ENCODE measurements at regions not wholly inside any gene's neighbourhood (a gene's known extent, or its start where the extent isn't known, plus 50 kb on each side); places are given as distances from the start of the nearest gene placed in this dataset.

DNA sequence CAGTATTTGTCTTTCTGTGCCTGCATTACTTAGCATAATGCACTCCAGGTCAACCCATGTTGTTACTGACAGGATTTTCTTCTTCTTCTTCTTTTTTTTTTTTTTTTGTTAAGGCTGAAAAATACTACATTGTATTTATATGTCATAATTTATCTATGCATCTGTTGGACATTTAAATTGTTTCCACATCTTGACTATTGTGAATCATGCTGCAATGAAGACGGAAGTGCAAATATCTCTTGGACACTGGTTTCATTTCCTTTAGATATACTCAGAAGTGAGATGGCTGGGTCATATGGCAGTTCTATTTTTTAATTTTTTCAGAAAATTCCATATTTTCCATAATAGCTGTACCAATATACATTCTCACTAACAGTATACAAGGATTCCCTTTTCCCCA, 272.7 kb upstream of the PMFBP1 start:
- no peak for DNase-seq

- DNase-seq: no peak
Observed at GRCh38 chr16:72443809-72444208, 271.9 kb upstream of the PMFBP1 start.

- DNase-seq: no peak
Observed at GRCh38 chr16:72442385-72443158, 270.6 kb upstream of the PMFBP1 start.

GRCh38 chr16:72437891-72438290, 265.9 kb upstream of the PMFBP1 start:
- DNase-seq: no peak

DNA sequence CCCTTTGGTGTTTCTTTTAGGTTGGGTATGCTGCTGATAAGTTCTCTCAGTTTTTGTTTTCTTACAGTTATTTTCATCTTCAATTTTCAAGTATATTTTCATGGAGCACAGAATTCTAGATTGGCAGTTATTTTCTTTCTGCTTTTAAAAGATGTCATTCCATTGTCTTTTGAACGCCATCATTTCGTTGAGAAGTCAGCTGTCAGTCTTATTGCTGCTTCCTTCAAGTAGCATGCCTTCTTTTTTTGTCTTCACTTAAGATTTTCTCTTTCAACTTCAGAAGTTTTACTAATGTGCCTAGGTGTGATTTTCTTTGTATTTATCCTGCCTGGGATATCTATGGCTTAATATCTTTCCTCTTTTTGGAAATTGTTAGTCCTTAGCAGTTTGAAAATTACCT, 262.2 kb upstream of the PMFBP1 start:
- DNase-seq: peak in 1 of 2 experiments; percentile 3

GRCh38 chr16:72430121-72430520, 258.2 kb upstream of the PMFBP1 start:
- DNase-seq: no peak

GRCh38 chr16:72429671-72430081, 257.7 kb upstream of the PMFBP1 start:
- no peak for DNase-seq

GRCh38 chr16:72428681-72429376, 256.9 kb upstream of the PMFBP1 start:
- DNase-seq: no peak

DNA sequence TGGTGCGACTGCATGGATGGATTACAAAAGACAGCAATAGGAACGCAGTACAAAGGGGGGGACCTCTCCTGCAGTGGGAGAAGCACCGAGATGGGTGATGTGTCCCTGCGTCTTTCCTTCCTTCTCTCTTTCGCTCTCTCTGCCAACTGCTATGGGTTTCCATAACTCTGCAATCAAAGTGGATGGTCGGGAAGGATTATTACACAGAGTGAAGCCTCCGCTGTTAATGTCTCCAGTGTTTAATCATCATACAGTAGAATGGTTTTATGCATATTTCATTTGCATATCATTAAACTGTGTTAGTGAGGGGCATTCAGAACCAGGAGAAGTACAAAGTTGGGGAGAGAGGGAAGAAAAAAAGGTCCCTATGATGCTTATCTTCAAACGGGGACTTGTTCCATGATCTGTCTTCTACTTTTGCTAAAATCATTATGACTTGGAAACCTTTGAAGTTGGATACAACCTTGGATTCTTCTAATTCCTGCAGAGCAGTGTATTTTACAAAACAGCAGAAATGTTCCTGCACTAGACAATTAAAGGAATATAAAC, 255.9 kb upstream of the PMFBP1 start:
- no peak for DNase-seq

DNA sequence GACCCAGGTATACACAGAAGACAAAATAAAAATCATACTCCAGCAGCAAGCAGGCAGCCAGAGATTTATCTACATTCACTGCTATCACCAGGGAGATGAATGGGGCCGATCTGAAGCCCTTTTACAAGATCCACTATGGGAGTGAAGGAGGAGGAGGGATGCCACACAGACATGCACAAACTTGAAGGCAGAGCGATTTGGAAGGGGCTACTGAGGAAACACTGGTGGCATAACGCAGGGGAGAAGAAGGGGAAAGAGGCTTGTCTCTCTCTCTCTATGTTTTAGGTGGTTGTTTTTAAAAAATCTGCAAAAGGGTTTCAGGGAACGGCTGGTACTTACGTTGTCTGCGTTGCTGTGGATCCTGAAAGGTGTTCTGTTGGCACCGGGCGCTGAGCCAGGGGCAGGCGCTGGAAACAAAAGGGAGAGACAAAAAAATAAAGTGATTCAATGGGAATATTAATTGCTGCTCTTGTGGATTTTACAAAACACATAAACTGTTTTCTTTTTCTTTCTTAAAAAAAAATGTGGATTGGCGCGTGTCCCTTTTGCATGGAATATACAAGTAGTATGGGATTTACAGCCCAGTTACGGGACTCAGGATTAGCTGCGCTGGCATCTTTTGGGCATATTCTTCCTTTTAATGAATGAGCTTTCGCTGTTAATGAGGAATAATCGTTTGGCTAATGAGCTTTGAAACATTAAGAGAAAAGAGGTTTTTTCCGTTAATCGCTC, 255.3 kb upstream of the PMFBP1 start:
- DNase-seq: no peak

DNA sequence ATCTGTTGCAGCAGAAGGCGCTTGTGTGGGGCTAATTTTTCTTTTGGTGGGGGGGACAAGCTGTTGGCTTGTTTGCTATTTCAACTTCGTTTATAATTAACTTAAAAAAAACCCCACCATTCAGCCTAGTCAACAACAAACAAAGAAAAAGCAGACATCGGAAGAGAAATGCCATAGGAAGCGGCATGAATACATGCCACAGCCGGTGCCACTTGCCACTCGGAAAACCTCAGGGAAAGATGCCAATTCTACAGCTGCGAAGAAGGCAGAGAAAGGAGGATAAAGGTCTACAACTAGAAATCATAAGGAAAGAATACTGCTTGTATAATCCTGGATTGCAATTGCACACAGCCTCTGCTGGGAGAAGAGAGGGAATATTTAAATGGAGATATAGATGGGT, 254.4 kb upstream of the PMFBP1 start:
- DNase-seq: no peak

- DNase-seq: no peak
Observed at GRCh38 chr16:72425571-72426341, 253.8 kb upstream of the PMFBP1 start.

DNA sequence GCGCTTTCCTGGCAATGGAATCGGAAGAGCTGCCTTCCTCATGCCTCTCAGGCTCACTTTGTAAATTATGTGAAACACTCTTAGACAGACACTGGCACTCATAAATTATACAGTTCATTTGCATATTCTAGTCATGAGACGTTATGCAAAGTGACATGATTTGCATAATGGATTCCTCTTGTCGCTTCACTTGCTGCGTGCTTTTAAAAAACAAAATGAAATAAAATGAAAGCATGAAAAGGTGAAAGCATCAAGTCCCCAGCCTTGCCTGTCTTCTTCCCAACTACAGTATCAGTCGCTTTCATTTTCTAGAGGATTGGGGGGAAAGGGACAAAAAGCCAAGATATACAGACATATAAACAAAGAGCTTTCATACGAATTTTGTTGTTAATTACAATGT, 252.8 kb upstream of the PMFBP1 start:
- DNase-seq: no peak

GRCh38 chr16:72422308-72422897, 250.4 kb upstream of the PMFBP1 start:
- no peak for DNase-seq

DNA sequence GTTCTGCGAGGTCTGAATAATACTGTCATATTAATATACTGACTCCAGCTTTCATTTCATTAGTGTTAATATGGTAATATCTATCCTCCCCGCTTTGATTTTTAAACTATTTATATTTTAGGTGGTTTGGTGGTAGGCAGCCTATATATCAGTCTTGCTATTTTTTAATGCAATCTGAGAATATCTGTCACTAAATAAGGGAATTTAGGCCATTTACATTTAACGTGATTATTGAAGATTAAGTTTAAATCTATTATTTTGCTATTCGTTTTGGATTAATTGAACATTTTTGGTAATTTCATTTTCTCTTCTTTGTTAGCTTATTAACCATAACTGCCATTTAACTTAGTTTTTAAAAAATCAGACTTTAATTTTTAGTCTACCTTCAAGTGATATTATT, 247.7 kb upstream of the PMFBP1 start:
- no peak for DNase-seq

DNA sequence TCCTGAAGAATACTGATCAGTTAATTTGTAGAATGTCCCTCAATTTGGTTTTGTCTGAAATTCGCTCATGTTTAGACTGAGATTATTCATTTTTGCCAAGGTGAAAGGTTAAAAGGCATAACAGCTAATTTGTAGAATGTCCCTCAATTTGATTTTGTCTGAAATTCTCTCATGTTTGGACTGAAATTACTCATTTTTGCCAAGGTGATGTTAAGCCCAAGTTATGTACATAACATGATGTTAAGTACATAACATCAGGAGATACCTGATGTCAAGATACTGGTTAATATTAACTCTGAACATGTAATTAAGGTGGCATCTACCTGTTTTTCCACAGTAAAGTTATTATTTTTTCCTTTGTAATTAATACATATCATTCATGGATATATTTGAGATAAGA, 243.4 kb upstream of the PMFBP1 start:
- no peak for DNase-seq

DNA sequence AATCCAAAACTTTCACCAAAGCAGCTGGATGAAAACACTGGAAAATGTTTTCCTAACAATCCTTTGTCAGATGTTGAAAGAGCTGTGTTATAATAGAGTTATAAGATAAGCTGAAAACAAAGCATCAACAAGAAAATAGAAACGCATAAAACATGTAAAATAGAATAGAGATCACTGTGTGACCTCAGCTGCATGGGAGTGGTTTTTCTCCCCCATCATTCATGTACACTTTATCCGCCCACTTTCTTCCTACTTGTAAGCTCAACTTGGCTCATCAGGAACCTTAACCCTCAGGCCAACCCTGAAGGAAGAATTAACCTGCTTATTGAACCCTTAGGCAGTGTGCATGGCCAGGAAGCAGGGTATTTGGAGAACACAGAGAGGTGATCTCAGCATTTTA, 238.5 kb upstream of the PMFBP1 start:
- no peak for DNase-seq

DNA sequence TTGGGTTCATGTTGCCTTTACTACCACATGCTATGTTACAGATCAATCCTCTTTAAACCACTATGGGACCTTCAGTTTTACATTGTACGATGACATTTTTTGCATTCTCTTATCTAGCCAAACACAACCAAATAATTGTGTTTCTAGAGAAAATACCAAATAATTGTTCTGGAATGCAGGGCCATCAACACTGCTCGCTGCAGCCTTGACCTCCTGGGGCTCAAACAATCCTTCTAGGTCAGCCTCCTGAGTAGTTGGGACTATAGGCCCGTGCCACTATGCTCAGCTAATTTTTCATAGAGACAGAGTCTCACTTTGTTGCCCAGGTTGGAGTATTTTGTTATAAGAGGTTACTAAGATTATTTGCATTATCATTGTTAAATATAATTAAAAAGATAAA, 237.5 kb upstream of the PMFBP1 start:
- DNase-seq: no peak

- DNase-seq: no peak
Observed at GRCh38 chr16:72406390-72406789, 234.4 kb upstream of the PMFBP1 start.

DNA sequence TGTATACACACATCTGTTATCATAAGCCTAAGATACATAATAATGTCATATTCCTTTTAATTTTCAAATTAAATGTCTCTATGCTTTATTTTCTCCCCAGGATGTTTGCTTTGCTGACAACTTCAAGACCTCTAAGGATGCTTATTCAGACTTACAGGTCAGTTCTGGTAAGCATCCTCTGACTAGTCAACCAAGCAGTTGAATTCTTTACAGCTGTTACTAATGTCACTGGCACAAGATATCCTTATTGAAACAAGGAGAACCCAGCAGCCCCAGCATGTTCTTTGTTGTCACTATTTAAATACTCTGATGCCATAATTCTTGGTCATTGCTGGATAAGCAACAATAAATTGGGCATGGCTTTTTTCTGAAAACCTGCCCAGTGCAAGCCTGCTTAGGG, 232.3 kb upstream of the PMFBP1 start:
- DNase-seq: no peak

GRCh38 chr16:72401084-72401361, 229.1 kb upstream of the PMFBP1 start:
- DNase-seq: no peak

DNA sequence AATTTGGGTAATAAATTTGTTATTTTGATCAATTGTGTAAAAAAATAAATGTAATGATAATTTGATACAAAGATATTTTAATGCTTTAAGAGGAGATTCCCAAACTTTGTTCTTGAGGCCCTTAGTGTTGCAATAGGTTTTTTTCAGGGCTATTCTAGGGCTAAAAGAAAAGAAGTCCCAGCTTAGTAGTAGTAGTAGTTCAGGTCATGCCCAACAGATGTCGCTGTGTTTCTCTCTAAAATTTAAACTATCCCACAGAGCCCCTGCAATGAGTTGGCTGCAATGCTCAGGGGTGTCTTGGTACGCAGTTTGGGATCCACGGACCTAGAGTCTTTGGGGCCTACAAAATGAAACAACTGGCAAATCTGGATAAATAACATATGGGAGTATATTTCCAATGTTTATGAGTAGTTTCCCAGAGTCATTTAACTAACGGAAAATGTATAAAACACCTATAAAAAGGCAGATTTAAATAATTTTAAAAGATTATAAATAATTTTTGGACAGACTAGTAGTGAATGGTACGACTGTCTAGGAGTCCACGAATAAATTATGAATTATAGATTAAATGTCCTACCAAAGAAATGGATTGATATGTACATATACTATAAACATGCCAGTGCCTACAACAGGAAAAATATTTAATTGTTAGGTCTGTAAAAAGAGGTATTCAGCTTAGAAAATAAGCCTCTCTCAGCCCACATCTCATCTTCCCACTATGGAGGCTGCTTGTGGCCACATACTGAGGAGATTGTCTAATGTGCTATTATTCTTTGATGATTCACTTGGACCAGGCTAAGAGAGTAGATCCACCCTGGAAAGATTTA, 228.5 kb upstream of the PMFBP1 start:
- DNase-seq: peak in 1 of 2 experiments; percentile 61

Data from SW 1271 (cell line).